M059J (cell line): ENCODE measurements at regions not wholly inside any gene's neighbourhood (a gene's known extent, or its start where the extent isn't known, plus 50 kb on each side); places are given as distances from the start of the nearest gene placed in this dataset.

Source experiments
- DNase-seq: peaks from one replicate; pipeline ENCODE4 v3.0.0-alpha.2; 2012; ENCODE audit warnings: low read depth

GRCh38 chr16:79792664-79793351, 192.3 kb upstream of the MAF start:
- DNase-seq = no peak

GRCh38 chr16:79792076-79792475, 191.5 kb upstream of the MAF start:
- DNase-seq = no peak

- DNase-seq = no peak
Measured at GRCh38 chr16:79790854-79791253, 190.3 kb upstream of the MAF start.

GRCh38 chr16:79788949-79789348, 188.4 kb upstream of the MAF start:
- DNase-seq = no peak

GRCh38 chr16:79786389-79786788, 185.9 kb upstream of the MAF start:
- no peak for DNase-seq

GRCh38 chr16:79784007-79784406, 183.5 kb upstream of the MAF start:
- peak; percentile 4 for DNase-seq

GRCh38 chr16:79777679-79778078, 177.1 kb upstream of the MAF start:
- no peak for DNase-seq

- no peak for DNase-seq
Measured at GRCh38 chr16:79776243-79776847, 175.8 kb upstream of the MAF start.

- no peak for DNase-seq
Measured at GRCh38 chr16:79772784-79773183, 172.2 kb upstream of the MAF start.

GRCh38 chr16:79772048-79772447, 171.5 kb upstream of the MAF start:
- DNase-seq = no peak

- DNase-seq = peak; percentile 82
Measured at GRCh38 chr16:79770244-79771064, 169.9 kb upstream of the MAF start.

- no peak for DNase-seq
Measured at GRCh38 chr16:79769928-79770243, 169.3 kb upstream of the MAF start.

- DNase-seq = no peak
Measured at GRCh38 chr16:79769270-79769927, 168.9 kb upstream of the MAF start.

GRCh38 chr16:79768276-79768970, 167.9 kb upstream of the MAF start:
- DNase-seq = no peak

GRCh38 chr16:79767421-79768275, 167.1 kb upstream of the MAF start:
- peak; percentile 48 for DNase-seq

GRCh38 chr16:79765901-79766394, 165.4 kb upstream of the MAF start:
- no peak for DNase-seq

- no peak for DNase-seq
Measured at GRCh38 chr16:79765431-79765830, 164.9 kb upstream of the MAF start.

- no peak for DNase-seq
Measured at GRCh38 chr16:79764415-79765110, 164.0 kb upstream of the MAF start.

- no peak for DNase-seq
Measured at GRCh38 chr16:79762217-79762616, 161.7 kb upstream of the MAF start.
